H1 (cell line): ENCODE measurements at regions not wholly inside any gene's neighbourhood (a gene's known extent, or its start where the extent isn't known, plus 50 kb on each side); places are given as distances from the start of the nearest gene placed in this dataset.

ENCODE experiments used
- CTCF ChIA-PET: fragments of 300-600 bp; sonication (Branson Sonifier 250); formaldehyde crosslinking; loops from one replicate; lab custom pipeline; 2021; ENCODE audit not compliant: partially characterized antibody; lab: Charles Lee
- POLR2A ChIA-PET: fragments of 300-600 bp; sonication (Branson Sonifier 250); formaldehyde crosslinking; loops from one replicate; lab custom pipeline; 2021; ENCODE audit warnings: inconsistent platforms; ENCODE audit not compliant: partially characterized antibody; lab: Charles Lee
- DNase-seq, 2 experiments: peaks; one replicate each; pipeline versions ENCODE4 v3.0.0 to v3.0.0-alpha.2; 2010 to 2022; ENCODE audit warnings: low spot score in 2 of 2, low read depth in 1 of 2, mixed read lengths in 1 of 2
- FAIRE-seq: peaks from 2 replicates; lab custom pipeline; 2011; peaks lifted over from hg19 to GRCh38; lab: Jason Lieb, UNC
- H2AFZ ChIP-seq: 2 replicates; pipeline ENCODE4 v1.8.1; 2012; ENCODE audit warnings: low read length, inconsistent platforms
- H2AK5ac ChIP-seq: 2 replicates; pipeline ENCODE4 v1.6.1; 2013; ENCODE audit warnings: low read depth, low read length
- H2BK120ac ChIP-seq: replicated peaks from 2 replicates; pipeline ENCODE3; 2013; ENCODE audit warnings: low read depth, low read length, inconsistent platforms
- H2BK12ac ChIP-seq: 2 replicates; pipeline ENCODE4 v1.6.1; 2013; ENCODE audit warnings: low read depth, low read length
- H2BK15ac ChIP-seq: 2 replicates; pipeline ENCODE4 v1.6.1; 2013; ENCODE audit warnings: low read length
- H2BK20ac ChIP-seq: 2 replicates; pipeline ENCODE4 v1.6.1; 2013; ENCODE audit warnings: low read length
- H2BK5ac ChIP-seq: 2 replicates; pipeline ENCODE4 v1.6.1; 2013; ENCODE audit warnings: low read depth, low read length
- H3K14ac ChIP-seq: 2 replicates; pipeline ENCODE4 v1.6.1; 2013; ENCODE audit warnings: inconsistent platforms; ENCODE audit not compliant: insufficient read length
- H3K18ac ChIP-seq: 2 replicates; pipeline ENCODE4 v1.6.1; 2013; ENCODE audit warnings: low read length; ENCODE audit errors: extremely low read depth
- H3K23ac ChIP-seq: 2 replicates; pipeline ENCODE4 v1.6.1; 2013; ENCODE audit warnings: inconsistent platforms; ENCODE audit not compliant: insufficient read length
- H3K23me2 ChIP-seq: 2 replicates; pipeline ENCODE4 v1.6.1; 2013; ENCODE audit warnings: low read depth, low read length
- H3K27ac ChIP-seq: 2 replicates; pipeline ENCODE4 v1.6.1; 2011; ENCODE audit warnings: low read depth, low read length, inconsistent platforms
- H3K27me3 ChIP-seq, 4 experiments: replicated peaks in 1 of 4; 1 replicate in 1 of 4; 2 replicates in 3 of 4; pipeline versions ENCODE4 v1.6.1 to v1.8.1; 2011 to 2013; ENCODE audit warnings: low read length in 3 of 4, mild to moderate bottlenecking in 3 of 4, inconsistent platforms in 2 of 4, mixed read lengths in 2 of 4, moderate library complexity in 1 of 4; ENCODE audit not compliant: control insufficient read depth in 3 of 4, insufficient read depth in 3 of 4; ENCODE audit errors: extremely low read depth in 1 of 4
- H3K36me3 ChIP-seq, 4 experiments: 2 replicates each; pipeline versions ENCODE4 v1.6.1 to v1.8.1; 2011 to 2013; ENCODE audit warnings: mild to moderate bottlenecking in 4 of 4, low read length in 3 of 4, moderate library complexity in 2 of 4, control low read depth in 1 of 4, inconsistent platforms in 1 of 4; ENCODE audit not compliant: insufficient read depth in 4 of 4, control insufficient read depth in 2 of 4
- H3K4ac ChIP-seq: replicated peaks from 2 replicates; pipeline ENCODE3; 2013; ENCODE audit warnings: low read length, low read depth, mixed read lengths, inconsistent platforms; ENCODE audit not compliant: insufficient read length
- H3K4me1 ChIP-seq, 4 experiments: replicated peaks in 1 of 4; 1 replicate in 1 of 4; 2 replicates in 3 of 4; pipeline versions ENCODE4 v1.6.1 to v1.8.1; 2011 to 2013; ENCODE audit warnings: low read length in 3 of 4, inconsistent platforms in 2 of 4, mixed read lengths in 1 of 4; ENCODE audit not compliant: insufficient read depth in 4 of 4, control insufficient read depth in 3 of 4
- H3K4me2 ChIP-seq, 2 experiments: 2 replicates each; pipeline versions ENCODE4 v1.6.1 to v1.8.1; 2011 to 2013; ENCODE audit warnings: low read depth in 2 of 2, low read length in 2 of 2, control low read depth in 1 of 2, inconsistent platforms in 1 of 2, mild to moderate bottlenecking in 1 of 2; ENCODE audit not compliant: insufficient read depth in 1 of 2
- H3K4me3 ChIP-seq, 4 experiments: fragments of 200-600, 300-600 bp in 1 of 4; sonication (generic), shearing (Covaris generic), sonication (Bioruptor Twin) in 1 of 4; 2 replicates each; pipeline versions ENCODE4 v1.5.1 to v1.8.1; 2011 to 2016; ENCODE audit warnings: low read length in 4 of 4, low read depth in 3 of 4, control low read depth in 2 of 4, inconsistent platforms in 2 of 4, mild to moderate bottlenecking in 2 of 4, mixed read lengths in 1 of 4, moderate library complexity in 1 of 4; ENCODE audit not compliant: insufficient read depth in 2 of 4; ENCODE audit errors: extremely low read depth in 1 of 4
- H3K56ac ChIP-seq: replicated peaks from 2 replicates; pipeline ENCODE3; 2013; ENCODE audit warnings: low read depth, mild to moderate bottlenecking, mixed read lengths, low read length, inconsistent platforms; ENCODE audit not compliant: insufficient read length
- H3K79me1 ChIP-seq: 2 replicates; pipeline ENCODE4 v1.6.1; 2013; ENCODE audit warnings: low read depth, low read length, control low read depth
- H3K79me2 ChIP-seq, 2 experiments: 2 replicates each; pipeline versions ENCODE4 v1.6.1 to v1.8.1; 2012 to 2013; ENCODE audit warnings: low read length in 2 of 2, mild to moderate bottlenecking in 2 of 2, inconsistent platforms in 1 of 2; ENCODE audit not compliant: insufficient read depth in 2 of 2, control insufficient read depth in 1 of 2
- H3K9ac ChIP-seq, 4 experiments: replicated peaks in 1 of 4; 1 replicate in 1 of 4; 2 replicates in 3 of 4; pipeline versions ENCODE4 v1.6.1 to v1.8.1; 2011 to 2013; ENCODE audit warnings: low read depth in 3 of 4, low read length in 3 of 4, control low read depth in 2 of 4, mild to moderate bottlenecking in 2 of 4, moderate library complexity in 2 of 4, inconsistent platforms in 1 of 4; ENCODE audit errors: extremely low read depth in 1 of 4
- H3K9me3 ChIP-seq, 2 experiments: 2 replicates each; pipeline versions ENCODE4 v1.6.1 to v1.8.1; 2012 to 2013; ENCODE audit warnings: mild to moderate bottlenecking in 2 of 2, moderate library complexity in 2 of 2, control low read depth in 1 of 2, inconsistent platforms in 1 of 2, low read depth in 1 of 2, low read length in 1 of 2, mixed read lengths in 1 of 2; ENCODE audit not compliant: insufficient read depth in 2 of 2
- H4K20me1 ChIP-seq, 2 experiments: replicated peaks in 1 of 2; 2 replicates each; pipeline versions ENCODE3 to v1.8.1; 2011 to 2013; ENCODE audit warnings: inconsistent platforms in 2 of 2, low read length in 2 of 2, mild to moderate bottlenecking in 1 of 2; ENCODE audit not compliant: insufficient read depth in 2 of 2, control insufficient read depth in 1 of 2
- H4K5ac ChIP-seq: 2 replicates; pipeline ENCODE4 v1.6.1; 2013; ENCODE audit warnings: low read length, low read depth, mixed read lengths, inconsistent platforms; ENCODE audit not compliant: insufficient read length
- H4K8ac ChIP-seq: 2 replicates; pipeline ENCODE4 v1.8.0; 2013; ENCODE audit warnings: mild to moderate bottlenecking, moderate library complexity, low read length, inconsistent platforms; ENCODE audit not compliant: insufficient read depth; ENCODE audit errors: extremely low read depth
- H4K91ac ChIP-seq: replicated peaks from 2 replicates; pipeline ENCODE3; 2013; ENCODE audit warnings: low read length, mixed read lengths, inconsistent platforms; ENCODE audit not compliant: insufficient read length
- WGBS, 2 experiments: shearing (Covaris generic) in 1 of 2; methylation state at CpG; one replicate each; pipeline versions ENCODE4 v1.1.6 to v1.1.7; 2013 to 2015; ENCODE audit warnings: low lambda C conversion rate in 2 of 2, mixed read lengths in 2 of 2, inconsistent platforms in 1 of 2, low coverage in 1 of 2, missing lambda C conversion rate in 1 of 2; ENCODE audit not compliant: insufficient replicate concordance in 2 of 2, insufficient coverage in 1 of 2, insufficient read length in 1 of 2; ENCODE audit errors: extremely low coverage in 1 of 2, missing lambda C conversion rate in 1 of 2; 5-methylcytosine and 5-hydroxymethylcytosine counted together
- TF ChIP-seq, protein P1 (sequence below): fragments of 300-600 bp; sonication (generic); IDR thresholded peaks from 2 replicates; pipeline ENCODE4 v1.7.1; 2012; ENCODE audit warnings: low read length, moderate library complexity, mild to moderate bottlenecking, inconsistent platforms; ENCODE audit not compliant: insufficient replicate concordance

DNA sequence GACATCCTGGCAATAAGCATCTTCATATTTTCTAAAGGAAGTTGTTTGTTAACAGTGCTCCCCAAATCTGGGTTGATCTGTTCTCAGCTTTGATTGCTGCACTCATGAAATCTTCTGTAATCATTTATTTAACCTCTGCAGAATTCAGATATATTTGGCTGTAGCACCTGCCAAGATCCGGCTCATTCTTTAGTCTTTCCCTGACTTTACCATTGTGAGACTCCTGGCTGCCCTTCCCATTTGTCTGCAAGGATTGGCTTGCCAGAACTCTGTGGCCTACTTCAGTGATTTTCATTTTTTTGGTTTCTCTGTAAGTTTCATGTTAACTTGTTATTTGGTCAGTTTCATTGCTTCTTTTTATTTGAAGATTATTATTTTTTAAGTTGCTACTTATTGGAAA lies 191.2 kb upstream of the PLXNC1 start:
- Histone ChIP-seq H2BK5ac (no peak overlapping the region), H3K4ac (no peak overlapping the region), H4K5ac (no peak overlapping the region), H4K20me1 (no peaks in the 10 kb centered on the region), H3K36me3 (no peaks in the 10 kb centered on the region), H3K4me3 (no peak overlapping the region), H3K23ac (no peak overlapping the region), H2BK20ac (no peak overlapping the region), H3K23me2 (no peaks in the 10 kb centered on the region), H3K4me1 (no peaks in the 10 kb centered on the region), H2BK120ac (no peak overlapping the region), H4K91ac (no peak overlapping the region), H3K27me3 (no peaks in the 10 kb centered on the region; a peak in 1 of 7 replicates), H3K9ac (no peak overlapping the region), H3K79me1 (no peaks in the 10 kb centered on the region), H3K56ac (no peak overlapping the region), H3K9me3 (no peaks in the 10 kb centered on the region), H3K4me2 (no peak overlapping the region), H3K18ac (no peak overlapping the region), H2BK15ac (no peak overlapping the region), H2BK12ac (no peak overlapping the region), H2AK5ac (no peak overlapping the region), H3K27ac (no peak overlapping the region), H3K79me2 (no peaks in the 10 kb centered on the region), H2AFZ (no peak overlapping the region), H4K8ac (no peak overlapping the region), H3K14ac (no peak overlapping the region)
- CTCF ChIA-PET: interaction anchor here (1.1 to 1.5 kb wide), 2 partner anchors 9 to 145 kb away, joined by 4 to 5 read pairs; no protein-coding TSS in a partner anchor
- DNase-seq (no peak), FAIRE-seq (no peak)
- WGBS, 2 experiments: 86% methylated on average over 1 of the region's 1 CpG; no CpG with 5 or more reads in 1 of the 2 experiments
- POLR2A ChIA-PET: no interaction called here
- TF ChIP-seq, protein P1, sequence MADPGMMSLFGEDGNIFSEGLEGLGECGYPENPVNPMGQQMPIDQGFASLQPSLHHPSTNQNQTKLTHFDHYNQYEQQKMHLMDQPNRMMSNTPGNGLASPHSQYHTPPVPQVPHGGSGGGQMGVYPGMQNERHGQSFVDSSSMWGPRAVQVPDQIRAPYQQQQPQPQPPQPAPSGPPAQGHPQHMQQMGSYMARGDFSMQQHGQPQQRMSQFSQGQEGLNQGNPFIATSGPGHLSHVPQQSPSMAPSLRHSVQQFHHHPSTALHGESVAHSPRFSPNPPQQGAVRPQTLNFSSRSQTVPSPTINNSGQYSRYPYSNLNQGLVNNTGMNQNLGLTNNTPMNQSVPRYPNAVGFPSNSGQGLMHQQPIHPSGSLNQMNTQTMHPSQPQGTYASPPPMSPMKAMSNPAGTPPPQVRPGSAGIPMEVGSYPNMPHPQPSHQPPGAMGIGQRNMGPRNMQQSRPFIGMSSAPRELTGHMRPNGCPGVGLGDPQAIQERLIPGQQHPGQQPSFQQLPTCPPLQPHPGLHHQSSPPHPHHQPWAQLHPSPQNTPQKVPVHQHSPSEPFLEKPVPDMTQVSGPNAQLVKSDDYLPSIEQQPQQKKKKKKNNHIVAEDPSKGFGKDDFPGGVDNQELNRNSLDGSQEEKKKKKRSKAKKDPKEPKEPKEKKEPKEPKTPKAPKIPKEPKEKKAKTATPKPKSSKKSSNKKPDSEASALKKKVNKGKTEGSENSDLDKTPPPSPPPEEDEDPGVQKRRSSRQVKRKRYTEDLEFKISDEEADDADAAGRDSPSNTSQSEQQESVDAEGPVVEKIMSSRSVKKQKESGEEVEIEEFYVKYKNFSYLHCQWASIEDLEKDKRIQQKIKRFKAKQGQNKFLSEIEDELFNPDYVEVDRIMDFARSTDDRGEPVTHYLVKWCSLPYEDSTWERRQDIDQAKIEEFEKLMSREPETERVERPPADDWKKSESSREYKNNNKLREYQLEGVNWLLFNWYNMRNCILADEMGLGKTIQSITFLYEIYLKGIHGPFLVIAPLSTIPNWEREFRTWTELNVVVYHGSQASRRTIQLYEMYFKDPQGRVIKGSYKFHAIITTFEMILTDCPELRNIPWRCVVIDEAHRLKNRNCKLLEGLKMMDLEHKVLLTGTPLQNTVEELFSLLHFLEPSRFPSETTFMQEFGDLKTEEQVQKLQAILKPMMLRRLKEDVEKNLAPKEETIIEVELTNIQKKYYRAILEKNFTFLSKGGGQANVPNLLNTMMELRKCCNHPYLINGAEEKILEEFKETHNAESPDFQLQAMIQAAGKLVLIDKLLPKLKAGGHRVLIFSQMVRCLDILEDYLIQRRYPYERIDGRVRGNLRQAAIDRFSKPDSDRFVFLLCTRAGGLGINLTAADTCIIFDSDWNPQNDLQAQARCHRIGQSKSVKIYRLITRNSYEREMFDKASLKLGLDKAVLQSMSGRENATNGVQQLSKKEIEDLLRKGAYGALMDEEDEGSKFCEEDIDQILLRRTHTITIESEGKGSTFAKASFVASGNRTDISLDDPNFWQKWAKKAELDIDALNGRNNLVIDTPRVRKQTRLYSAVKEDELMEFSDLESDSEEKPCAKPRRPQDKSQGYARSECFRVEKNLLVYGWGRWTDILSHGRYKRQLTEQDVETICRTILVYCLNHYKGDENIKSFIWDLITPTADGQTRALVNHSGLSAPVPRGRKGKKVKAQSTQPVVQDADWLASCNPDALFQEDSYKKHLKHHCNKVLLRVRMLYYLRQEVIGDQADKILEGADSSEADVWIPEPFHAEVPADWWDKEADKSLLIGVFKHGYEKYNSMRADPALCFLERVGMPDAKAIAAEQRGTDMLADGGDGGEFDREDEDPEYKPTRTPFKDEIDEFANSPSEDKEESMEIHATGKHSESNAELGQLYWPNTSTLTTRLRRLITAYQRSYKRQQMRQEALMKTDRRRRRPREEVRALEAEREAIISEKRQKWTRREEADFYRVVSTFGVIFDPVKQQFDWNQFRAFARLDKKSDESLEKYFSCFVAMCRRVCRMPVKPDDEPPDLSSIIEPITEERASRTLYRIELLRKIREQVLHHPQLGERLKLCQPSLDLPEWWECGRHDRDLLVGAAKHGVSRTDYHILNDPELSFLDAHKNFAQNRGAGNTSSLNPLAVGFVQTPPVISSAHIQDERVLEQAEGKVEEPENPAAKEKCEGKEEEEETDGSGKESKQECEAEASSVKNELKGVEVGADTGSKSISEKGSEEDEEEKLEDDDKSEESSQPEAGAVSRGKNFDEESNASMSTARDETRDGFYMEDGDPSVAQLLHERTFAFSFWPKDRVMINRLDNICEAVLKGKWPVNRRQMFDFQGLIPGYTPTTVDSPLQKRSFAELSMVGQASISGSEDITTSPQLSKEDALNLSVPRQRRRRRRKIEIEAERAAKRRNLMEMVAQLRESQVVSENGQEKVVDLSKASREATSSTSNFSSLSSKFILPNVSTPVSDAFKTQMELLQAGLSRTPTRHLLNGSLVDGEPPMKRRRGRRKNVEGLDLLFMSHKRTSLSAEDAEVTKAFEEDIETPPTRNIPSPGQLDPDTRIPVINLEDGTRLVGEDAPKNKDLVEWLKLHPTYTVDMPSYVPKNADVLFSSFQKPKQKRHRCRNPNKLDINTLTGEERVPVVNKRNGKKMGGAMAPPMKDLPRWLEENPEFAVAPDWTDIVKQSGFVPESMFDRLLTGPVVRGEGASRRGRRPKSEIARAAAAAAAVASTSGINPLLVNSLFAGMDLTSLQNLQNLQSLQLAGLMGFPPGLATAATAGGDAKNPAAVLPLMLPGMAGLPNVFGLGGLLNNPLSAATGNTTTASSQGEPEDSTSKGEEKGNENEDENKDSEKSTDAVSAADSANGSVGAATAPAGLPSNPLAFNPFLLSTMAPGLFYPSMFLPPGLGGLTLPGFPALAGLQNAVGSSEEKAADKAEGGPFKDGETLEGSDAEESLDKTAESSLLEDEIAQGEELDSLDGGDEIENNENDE: no peak
